ENCODE measurements at regions not wholly inside any gene's neighbourhood (a gene's known extent, or its start where the extent isn't known, plus 50 kb on each side); places are given as distances from the start of the nearest gene placed in this dataset.

DNA sequence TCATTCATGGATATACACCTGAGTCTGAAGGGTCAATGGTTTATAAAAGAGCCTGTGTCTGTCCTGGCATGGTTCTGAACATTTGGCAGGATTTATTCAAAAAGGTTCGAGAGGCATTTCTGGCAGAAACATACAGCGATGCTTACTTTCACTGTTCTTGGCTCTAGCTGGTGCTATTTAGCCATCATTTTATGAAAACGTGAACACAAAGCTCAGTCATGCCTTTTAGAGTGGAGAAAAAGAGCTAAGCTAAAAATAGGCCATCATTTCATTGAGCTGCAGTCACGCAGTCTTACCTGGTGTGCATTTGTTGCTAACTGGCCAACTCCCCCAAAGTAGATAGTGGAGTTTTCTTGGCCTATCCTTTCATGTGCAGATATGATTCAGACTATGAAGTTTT, 1209.5 kb downstream of the SLC16A7 start:
- TF ChIP-seq, protein P1, sequence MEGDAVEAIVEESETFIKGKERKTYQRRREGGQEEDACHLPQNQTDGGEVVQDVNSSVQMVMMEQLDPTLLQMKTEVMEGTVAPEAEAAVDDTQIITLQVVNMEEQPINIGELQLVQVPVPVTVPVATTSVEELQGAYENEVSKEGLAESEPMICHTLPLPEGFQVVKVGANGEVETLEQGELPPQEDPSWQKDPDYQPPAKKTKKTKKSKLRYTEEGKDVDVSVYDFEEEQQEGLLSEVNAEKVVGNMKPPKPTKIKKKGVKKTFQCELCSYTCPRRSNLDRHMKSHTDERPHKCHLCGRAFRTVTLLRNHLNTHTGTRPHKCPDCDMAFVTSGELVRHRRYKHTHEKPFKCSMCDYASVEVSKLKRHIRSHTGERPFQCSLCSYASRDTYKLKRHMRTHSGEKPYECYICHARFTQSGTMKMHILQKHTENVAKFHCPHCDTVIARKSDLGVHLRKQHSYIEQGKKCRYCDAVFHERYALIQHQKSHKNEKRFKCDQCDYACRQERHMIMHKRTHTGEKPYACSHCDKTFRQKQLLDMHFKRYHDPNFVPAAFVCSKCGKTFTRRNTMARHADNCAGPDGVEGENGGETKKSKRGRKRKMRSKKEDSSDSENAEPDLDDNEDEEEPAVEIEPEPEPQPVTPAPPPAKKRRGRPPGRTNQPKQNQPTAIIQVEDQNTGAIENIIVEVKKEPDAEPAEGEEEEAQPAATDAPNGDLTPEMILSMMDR (conservative IDR thresholded peaks at IDR 0.05), result no peak
- no peak for TF ChIP-seq ZFX (IDR thresholded peaks at IDR 0.05)
